Prostate gland (tissue), 2 donors: ENCODE measurements at regions not wholly inside any gene's neighbourhood (a gene's known extent, or its start where the extent isn't known, plus 50 kb on each side); places are given as distances from the start of the nearest gene placed in this dataset.

Experiments
- DNase-seq: peaks from one replicate; pipeline ENCODE4 v3.0.0-alpha.2; 2019; ENCODE audit warnings: low spot score
- H3K27ac ChIP-seq, 2 donors: fragments of 200-600 bp; sonication (generic); 2 replicates each; pipeline ENCODE4 v1.5.1; 2017 to 2019
- H3K27me3 ChIP-seq: fragments of 200-600 bp; sonication (generic); replicated peaks from 2 replicates; pipeline ENCODE4 v1.5.1; 2019; ENCODE audit not compliant: insufficient read depth
- H3K36me3 ChIP-seq, 2 donors: fragments of 200-600 bp; sonication (generic); 1 replicate in 1 of 2; 2 replicates in 1 of 2; pipeline versions ENCODE4 v1.5.1 to v1.8.1; 2017 to 2019
- H3K4me1 ChIP-seq: fragments of 200-600 bp; sonication (generic); replicated peaks from 2 replicates; pipeline ENCODE4 v1.5.1; 2019
- H3K4me3 ChIP-seq, 2 donors: fragments of 200-600 bp; sonication (generic); 2 replicates each; pipeline ENCODE4 v1.5.1; 2017 to 2019
- H3K9me3 ChIP-seq: fragments of 200-600 bp; sonication (generic); 2 replicates; pipeline ENCODE4 v1.5.1; 2017
- CTCF ChIP-seq, 4 experiments: fragments of 200-600 bp in 2 of 4; fragments of 450-650 bp in 2 of 4; sonication (generic) in 2 of 4; IDR thresholded peaks; 1 replicate in 3 of 4; 2 replicates in 1 of 4; pipeline ENCODE4 v1.5.1; 2016 to 2019; ENCODE audit warnings: antibody characterized with exemption in 4 of 4, mild to moderate bottlenecking in 2 of 4, moderate library complexity in 2 of 4
- POLR2A ChIP-seq: fragments of 450-650 bp; IDR thresholded peaks from one replicate; pipeline ENCODE4 v1.6.1; 2016; ENCODE audit warnings: antibody characterized with exemption, mild to moderate bottlenecking
- POLR2AphosphoS5 ChIP-seq: sonication (generic); formaldehyde crosslinking; IDR thresholded peaks from one replicate; pipeline ENCODE4 v1.6.1; 2017; ENCODE audit warnings: antibody characterized with exemption
- WGBS: methylation state at CpG from one replicate; pipeline ENCODE4 v1.1.5; 2018; 5-methylcytosine and 5-hydroxymethylcytosine counted together
- intact Hi-C: fragments of 100-400 bp; cut with DNase I; formaldehyde crosslinking; loops from one replicate; pipeline ENCODE4 v1.14.2; 2022

- no peaks in the 10 kb centered on the region for H3K4me1 ChIP-seq
- DNase-seq: no peak
- no peak overlapping the region for H3K27ac ChIP-seq
- no peaks in the 10 kb centered on the region for H3K36me3 ChIP-seq
- H3K4me3 ChIP-seq: no peak overlapping the region
- H3K27me3 ChIP-seq: no peaks in the 10 kb centered on the region
- 17% methylated on average over 1 of the region's 1 CpG for WGBS
- intact Hi-C loops: no loop called here
- H3K9me3 ChIP-seq: no peaks in the 10 kb centered on the region
- no peak for TF ChIP-seq POLR2AphosphoS5
- no peak for TF ChIP-seq POLR2A
- TF ChIP-seq CTCF (IDR thresholded peaks at IDR 0.05): no peak
These were observed 321.7 kb downstream of the SUCLA2 start for GRCh38 chr13:47679401-47679800.

DNA sequence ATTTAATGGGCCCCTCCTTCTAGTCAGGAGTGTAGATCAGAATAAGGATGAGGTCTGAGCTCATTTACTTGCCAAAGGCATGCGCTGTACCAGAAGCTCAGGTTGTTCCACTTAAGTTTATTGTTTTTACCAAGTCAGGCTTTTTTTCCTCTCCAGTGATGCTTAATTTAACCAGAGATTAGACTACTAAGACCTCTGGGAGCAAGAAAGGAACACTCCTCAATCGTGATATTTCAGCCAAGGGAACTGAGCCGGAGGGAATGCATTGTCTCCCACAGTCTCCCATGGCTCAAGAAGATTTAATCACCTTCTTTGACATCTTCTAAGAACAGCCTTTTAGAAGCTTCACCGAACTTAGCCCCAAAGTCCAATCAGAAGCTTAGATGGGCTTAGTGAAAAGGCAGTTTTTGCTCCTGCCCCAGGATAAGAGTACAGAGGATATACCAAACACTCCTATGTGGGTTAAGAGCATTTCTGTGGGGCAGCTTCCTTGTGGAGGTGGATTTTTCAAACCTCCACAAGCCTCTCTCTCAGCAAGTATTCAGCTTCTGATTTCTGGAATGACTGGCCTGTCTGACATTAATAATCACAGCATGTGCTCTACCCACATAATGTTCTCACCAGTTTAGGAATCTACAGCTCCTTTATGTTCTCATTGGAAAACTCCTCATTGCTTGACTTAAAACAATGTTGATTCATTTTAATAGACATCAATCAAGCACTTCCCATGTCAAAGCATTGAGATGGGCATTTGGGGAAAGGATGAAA is 322.7 kb downstream of the SUCLA2 start:
- 60% methylated on average over 4 of the region's 4 CpGs for WGBS
- Histone ChIP-seq H3K9me3 (no peaks in the 10 kb centered on the region), H3K36me3 (no peaks in the 10 kb centered on the region), H3K4me3 (no peak overlapping the region), H3K4me1 (no peaks in the 10 kb centered on the region), H3K27me3 (no peaks in the 10 kb centered on the region), H3K27ac (no peak overlapping the region)
- DNase-seq: no peak
- intact Hi-C loops: no loop called here
- TF ChIP-seq POLR2AphosphoS5: no peak
- no peak for TF ChIP-seq CTCF (IDR thresholded peaks at IDR 0.05)
- TF ChIP-seq POLR2A: no peak

DNA sequence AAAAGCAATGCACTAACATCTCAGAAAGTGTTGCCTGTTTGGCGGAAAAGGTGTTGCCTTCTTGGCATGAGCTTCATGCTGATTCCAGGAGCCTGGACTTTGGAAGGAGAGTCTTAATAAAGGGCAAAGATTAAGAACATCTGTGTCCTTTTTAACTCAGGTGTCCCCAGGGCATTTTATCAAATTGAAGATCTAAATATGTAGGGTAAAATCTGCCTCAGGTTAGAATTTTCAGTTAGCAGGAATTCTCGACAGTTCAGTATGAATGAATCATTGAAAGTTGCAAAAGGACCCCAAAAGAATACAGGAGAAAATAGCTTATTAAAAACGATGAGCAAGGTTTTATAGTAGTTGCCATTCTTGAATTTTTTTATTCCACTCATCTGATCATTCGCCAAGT is 325.2 kb downstream of the SUCLA2 start:
- no peak for TF ChIP-seq CTCF (IDR thresholded peaks at IDR 0.05)
- 52% methylated on average over 4 of the region's 4 CpGs for WGBS

GRCh38 chr13:47673009-47673850 is 327.8 kb downstream of the SUCLA2 start:
- TF ChIP-seq POLR2AphosphoS5 (no peak), POLR2A (no peak), CTCF (IDR thresholded peaks at IDR 0.05) (no peak)
- no peak overlapping the region for H3K27ac ChIP-seq
- WGBS: 26% methylated on average over 5 of the region's 5 CpGs

More for the DNA sequence above, 325.2 kb downstream of the SUCLA2 start:
- no peaks in the 10 kb centered on the region for H3K27me3 ChIP-seq
- no peaks in the 10 kb centered on the region for H3K36me3 ChIP-seq
- intact Hi-C loops: no loop called here
- H3K9me3 ChIP-seq: no peaks in the 10 kb centered on the region
- H3K4me1 ChIP-seq: no peaks in the 10 kb centered on the region
- H3K4me3 ChIP-seq: no peak overlapping the region
- H3K27ac ChIP-seq: no peak overlapping the region
- DNase-seq: no peak

More at GRCh38 chr13:47673009-47673850, 327.8 kb downstream of the SUCLA2 start:
- intact Hi-C loops: no loop called here
- Histone ChIP-seq H3K4me3 (no peak overlapping the region), H3K9me3 (no peaks in the 10 kb centered on the region), H3K4me1 (no peaks in the 10 kb centered on the region), H3K27me3 (no peaks in the 10 kb centered on the region), H3K36me3 (no peaks in the 10 kb centered on the region)
- DNase-seq: no peak
